ENCODE measurements at regions not wholly inside any gene's neighbourhood (a gene's known extent, or its start where the extent isn't known, plus 50 kb on each side); places are given as distances from the start of the nearest gene placed in this dataset.

GRCh38 chr1:232894436-232894835 lies 56.0 kb upstream of the NTPCR start:
- H3K4me3 Mint-ChIP-seq, result no peak overlapping the region
- no peaks in the 10 kb centered on the region for H3K27me3 Mint-ChIP-seq
- no peak overlapping the region for H3K27ac Mint-ChIP-seq
- no peak for TF ChIP-seq CTCF (IDR thresholded peaks at IDR 0.05)
- no peaks in the 10 kb centered on the region for H3K36me3 Mint-ChIP-seq (ENCODE audit: low read depth)
- H3K4me1 Mint-ChIP-seq (ENCODE audit: low read depth), result peaks cover 14% of the 10 kb centered on the region
- no peak overlapping the region for H3K4me3 ChIP-seq (ENCODE audit: low read length)
- H3K27ac ChIP-seq (ENCODE audit: low read depth in 1 of 2, low read length in 2 of 2), result no peak overlapping the region
- intact Hi-C loops (cut with DNase I, micrococcal nuclease), result no loop called here
- ChIA-PET POLR2A (no interaction called here), CTCF (no interaction called here)
- H3K9me3 ChIP-seq (ENCODE audit: control insufficient read depth in 1 of 2, insufficient read depth in 1 of 2, low read length in 2 of 2), result no peaks in the 10 kb centered on the region
- DNase-seq, result no peak
- no peaks in the 10 kb centered on the region for H3K36me3 ChIP-seq (ENCODE audit: insufficient read depth, low read length)
- no peak for ATAC-seq (ENCODE audit: poor library complexity)
- H3K27me3 ChIP-seq (ENCODE audit: control insufficient read depth in 1 of 2, insufficient read depth in 2 of 2, low read length in 2 of 2), result no peaks in the 10 kb centered on the region
- H3K4me1 ChIP-seq (ENCODE audit: insufficient read depth, low read length), result peaks cover 4% of the 10 kb centered on the region
- H3K9me3 Mint-ChIP-seq, result no peaks in the 10 kb centered on the region

DNA sequence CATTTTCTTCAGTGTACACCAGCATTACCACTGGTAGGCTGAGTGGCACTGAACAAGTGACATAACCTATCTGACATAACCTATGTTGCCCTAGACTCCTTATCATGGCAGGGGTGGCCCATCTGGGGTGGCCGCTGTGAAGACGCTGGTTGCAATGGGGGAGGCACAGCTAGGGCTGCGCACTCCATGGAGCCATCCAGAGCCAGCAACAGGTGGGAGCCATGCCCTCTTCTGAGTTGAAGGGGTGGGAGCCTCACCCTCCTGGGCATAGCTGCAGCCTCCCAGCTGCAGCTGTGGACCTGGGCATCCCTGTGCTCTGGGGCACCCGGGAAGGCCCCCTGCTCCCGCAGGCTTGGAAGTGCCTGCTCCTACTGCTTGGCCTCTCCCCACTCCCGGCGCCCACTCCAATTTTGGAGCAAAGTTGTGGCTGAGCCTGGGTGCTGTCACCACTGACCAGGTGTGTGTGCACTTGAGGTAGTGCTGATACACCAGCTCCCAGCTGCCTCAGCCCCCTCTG lies 52.4 kb upstream of the NTPCR start:
- no peaks in the 10 kb centered on the region for H3K27me3 Mint-ChIP-seq
- DNase-seq (no peak), ATAC-seq (ENCODE audit: poor library complexity) (no peak)
- no peaks in the 10 kb centered on the region for H3K27me3 ChIP-seq (ENCODE audit: control insufficient read depth in 1 of 2, insufficient read depth in 2 of 2, low read length in 2 of 2)
- H3K27ac Mint-ChIP-seq, result no peak overlapping the region
- no peaks in the 10 kb centered on the region for H3K9me3 ChIP-seq (ENCODE audit: control insufficient read depth in 1 of 2, insufficient read depth in 1 of 2, low read length in 2 of 2)
- no peaks in the 10 kb centered on the region for H3K9me3 Mint-ChIP-seq
- H3K4me1 Mint-ChIP-seq (ENCODE audit: low read depth), result peaks cover 14% of the 10 kb centered on the region
- H3K4me1 ChIP-seq (ENCODE audit: insufficient read depth, low read length), result peaks cover 12% of the 10 kb centered on the region
- H3K36me3 ChIP-seq (ENCODE audit: insufficient read depth, low read length), result no peaks in the 10 kb centered on the region
- no peak overlapping the region for H3K4me3 ChIP-seq (ENCODE audit: low read length)
- H3K4me3 Mint-ChIP-seq, result no peak overlapping the region
- POLR2A ChIA-PET, result no interaction called here
- H3K36me3 Mint-ChIP-seq (ENCODE audit: low read depth), result no peaks in the 10 kb centered on the region
- no peak overlapping the region for H3K27ac ChIP-seq (ENCODE audit: low read depth in 1 of 2, low read length in 2 of 2)
- intact Hi-C loops (cut with DNase I, micrococcal nuclease), result no loop called here
- TF ChIP-seq CTCF (IDR thresholded peaks at IDR 0.05), result no peak
- CTCF ChIA-PET, result no interaction called here

GRCh38 chr1:232899268-232899667 lies 51.1 kb upstream of the NTPCR start:
- Mint-ChIP-seq H3K27me3 (no peaks in the 10 kb centered on the region), H3K27ac (no peak overlapping the region), H3K4me3 (no peak overlapping the region), H3K4me1 (ENCODE audit: low read depth) (peaks cover 14% of the 10 kb centered on the region), H3K36me3 (ENCODE audit: low read depth) (no peaks in the 10 kb centered on the region), H3K9me3 (no peaks in the 10 kb centered on the region)
- intact Hi-C loops (cut with DNase I, micrococcal nuclease), result no loop called here
- no peaks in the 10 kb centered on the region for H3K27me3 ChIP-seq (ENCODE audit: control insufficient read depth in 1 of 2, insufficient read depth in 2 of 2, low read length in 2 of 2)
- H3K4me3 ChIP-seq (ENCODE audit: low read length), result no peak overlapping the region
- H3K4me1 ChIP-seq (ENCODE audit: insufficient read depth, low read length), result peaks cover 12% of the 10 kb centered on the region
- H3K9me3 ChIP-seq (ENCODE audit: control insufficient read depth in 1 of 2, insufficient read depth in 1 of 2, low read length in 2 of 2), result no peaks in the 10 kb centered on the region
- TF ChIP-seq CTCF (IDR thresholded peaks at IDR 0.05), result no peak
- DNase-seq (no peak), ATAC-seq (ENCODE audit: poor library complexity) (no peak)
- H3K36me3 ChIP-seq (ENCODE audit: insufficient read depth, low read length), result no peaks in the 10 kb centered on the region
- H3K27ac ChIP-seq (ENCODE audit: low read depth in 1 of 2, low read length in 2 of 2), result no peak overlapping the region
- ChIA-PET CTCF (interaction anchor here (0.5 kb wide), 1 partner anchor 319 kb away, joined by 3 read pairs; no protein-coding TSS in a partner anchor), POLR2A (no interaction called here)
